HFF-Myc (cell line): ENCODE measurements at regions not wholly inside any gene's neighbourhood (a gene's known extent, or its start where the extent isn't known, plus 50 kb on each side); places are given as distances from the start of the nearest gene placed in this dataset.
A peak's percentile ranks its signal among the peaks of the same experiment; 100 is the strongest.

Experiments
- DNase-seq: peaks from one replicate; pipeline ENCODE4 v3.0.0-alpha.2; 2011; ENCODE audit warnings: low read depth; ENCODE audit errors: extremely low read depth
- H3K4me3 ChIP-seq: replicated peaks from 2 replicates; pipeline ENCODE4 v1.5.1; 2011; ENCODE audit warnings: low read depth, mild to moderate bottlenecking, control low read depth, low read length
- CTCF ChIP-seq: IDR thresholded peaks from 2 replicates; pipeline ENCODE4 v1.5.1; 2012; ENCODE audit warnings: mild to moderate bottlenecking, low read depth, low read length, control low read depth; ENCODE audit errors: missing control alignments

- TF ChIP-seq CTCF, result no peak
- DNase-seq, result no peak
- H3K4me3 ChIP-seq, result no peak overlapping the region
These were observed 784.7 kb upstream of the GJE1 start for GRCh38 chr6:141347906-141348492.

- no peak for TF ChIP-seq CTCF
- no peak overlapping the region for H3K4me3 ChIP-seq
- DNase-seq, result no peak
These were observed 785.6 kb upstream of the GJE1 start for GRCh38 chr6:141347086-141347485.

- no peak for TF ChIP-seq CTCF
- H3K4me3 ChIP-seq, result no peak overlapping the region
- no peak for DNase-seq
These were observed 786.2 kb upstream of the GJE1 start for GRCh38 chr6:141346535-141346934.

GRCh38 chr6:141337191-141337590 is 795.5 kb upstream of the GJE1 start:
- TF ChIP-seq CTCF, result no peak
- H3K4me3 ChIP-seq, result no peak overlapping the region
- no peak for DNase-seq

GRCh38 chr6:141335477-141336273 is 797.0 kb upstream of the GJE1 start:
- H3K4me3 ChIP-seq, result no peak overlapping the region
- DNase-seq, result no peak
- TF ChIP-seq CTCF, result no peak

GRCh38 chr6:141326925-141327324 is 805.8 kb upstream of the GJE1 start:
- no peak for DNase-seq
- TF ChIP-seq CTCF, result no peak
- H3K4me3 ChIP-seq, result no peak overlapping the region

GRCh38 chr6:141326426-141326825 is 806.3 kb upstream of the GJE1 start:
- peak; percentile 91 for DNase-seq
- no peak overlapping the region for H3K4me3 ChIP-seq
- TF ChIP-seq CTCF, result no peak
